PFSK-1 (cell line): ENCODE measurements at regions not wholly inside any gene's neighbourhood (a gene's known extent, or its start where the extent isn't known, plus 50 kb on each side); places are given as distances from the start of the nearest gene placed in this dataset.

Source experiments
- POLR2AphosphoS5 ChIP-seq: IDR thresholded peaks from 2 replicates; pipeline ENCODE4 v1.6.1; 2012; ENCODE audit warnings: low read depth, mild to moderate bottlenecking, control low read depth, low read length, moderate library complexity
- SIN3A ChIP-seq: IDR thresholded peaks from 2 replicates; pipeline ENCODE4 v1.6.1; 2012; ENCODE audit warnings: mild to moderate bottlenecking, low read length, moderate library complexity, borderline replicate concordance; ENCODE audit not compliant: insufficient read depth
- TAF1 ChIP-seq: IDR thresholded peaks from 2 replicates; pipeline ENCODE4 v1.6.1; 2012; ENCODE audit warnings: low read length, control low read depth, borderline replicate concordance; ENCODE audit not compliant: insufficient read depth
- TF ChIP-seq, protein P1 (sequence below), 2 experiments: IDR thresholded peaks; 2 replicates each; pipeline versions ENCODE4 v1.6.1 to v1.8.0; 2011 to 2012; ENCODE audit warnings: low read depth in 2 of 2, low read length in 2 of 2, control low read depth in 1 of 2, inconsistent platforms in 1 of 2, mild to moderate bottlenecking in 1 of 2, moderate library complexity in 1 of 2; ENCODE audit not compliant: insufficient read depth in 1 of 2

DNA sequence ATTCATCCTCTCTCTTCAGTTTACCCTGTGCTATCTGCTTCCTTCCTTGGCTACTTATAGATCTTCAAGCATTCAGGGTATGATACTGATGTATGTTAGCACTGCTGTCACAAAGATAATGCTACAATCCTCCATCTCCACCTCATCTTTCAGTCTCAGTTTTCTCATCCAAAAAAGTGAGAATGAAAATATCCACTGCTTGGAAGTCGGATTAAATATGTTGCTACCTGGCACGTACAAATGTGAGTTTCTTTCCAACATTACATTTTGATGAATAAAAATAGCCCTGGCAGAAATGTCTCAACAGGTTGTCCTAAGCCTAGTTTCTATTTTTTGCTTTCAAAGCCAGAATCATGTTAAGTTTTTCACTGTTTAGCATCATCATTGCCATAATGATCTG, 149.9 kb downstream of the PTPN11 start:
- TF ChIP-seq TAF1, result no peak
- TF ChIP-seq POLR2AphosphoS5, result no peak
- TF ChIP-seq, protein P1, sequence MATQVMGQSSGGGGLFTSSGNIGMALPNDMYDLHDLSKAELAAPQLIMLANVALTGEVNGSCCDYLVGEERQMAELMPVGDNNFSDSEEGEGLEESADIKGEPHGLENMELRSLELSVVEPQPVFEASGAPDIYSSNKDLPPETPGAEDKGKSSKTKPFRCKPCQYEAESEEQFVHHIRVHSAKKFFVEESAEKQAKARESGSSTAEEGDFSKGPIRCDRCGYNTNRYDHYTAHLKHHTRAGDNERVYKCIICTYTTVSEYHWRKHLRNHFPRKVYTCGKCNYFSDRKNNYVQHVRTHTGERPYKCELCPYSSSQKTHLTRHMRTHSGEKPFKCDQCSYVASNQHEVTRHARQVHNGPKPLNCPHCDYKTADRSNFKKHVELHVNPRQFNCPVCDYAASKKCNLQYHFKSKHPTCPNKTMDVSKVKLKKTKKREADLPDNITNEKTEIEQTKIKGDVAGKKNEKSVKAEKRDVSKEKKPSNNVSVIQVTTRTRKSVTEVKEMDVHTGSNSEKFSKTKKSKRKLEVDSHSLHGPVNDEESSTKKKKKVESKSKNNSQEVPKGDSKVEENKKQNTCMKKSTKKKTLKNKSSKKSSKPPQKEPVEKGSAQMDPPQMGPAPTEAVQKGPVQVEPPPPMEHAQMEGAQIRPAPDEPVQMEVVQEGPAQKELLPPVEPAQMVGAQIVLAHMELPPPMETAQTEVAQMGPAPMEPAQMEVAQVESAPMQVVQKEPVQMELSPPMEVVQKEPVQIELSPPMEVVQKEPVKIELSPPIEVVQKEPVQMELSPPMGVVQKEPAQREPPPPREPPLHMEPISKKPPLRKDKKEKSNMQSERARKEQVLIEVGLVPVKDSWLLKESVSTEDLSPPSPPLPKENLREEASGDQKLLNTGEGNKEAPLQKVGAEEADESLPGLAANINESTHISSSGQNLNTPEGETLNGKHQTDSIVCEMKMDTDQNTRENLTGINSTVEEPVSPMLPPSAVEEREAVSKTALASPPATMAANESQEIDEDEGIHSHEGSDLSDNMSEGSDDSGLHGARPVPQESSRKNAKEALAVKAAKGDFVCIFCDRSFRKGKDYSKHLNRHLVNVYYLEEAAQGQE (IDR thresholded peaks at IDR 0.05; ENCODE audit: insufficient read depth in 1 of 2, low read depth in 2 of 2, low read length in 2 of 2), result no peak
- TF ChIP-seq SIN3A, result no peak
